ENCODE measurements at regions not wholly inside any gene's neighbourhood (a gene's known extent, or its start where the extent isn't known, plus 50 kb on each side); places are given as distances from the start of the nearest gene placed in this dataset.

GRCh38 chr1:34479731-34480130, 275.1 kb upstream of the GJB5 start:
- Histone ChIP-seq H3K4me1 (ENCODE audit: control insufficient read depth, insufficient read depth, low read length) (no peaks in the 10 kb centered on the region), H3K4me3 (ENCODE audit: low read depth, low read length) (no peak overlapping the region), H3K36me3 (ENCODE audit: control insufficient read depth in 2 of 2, insufficient read depth in 1 of 2, low read length in 2 of 2) (no peaks in the 10 kb centered on the region), H3K27ac (ENCODE audit: extremely low read depth, low read depth, low read length) (no peak overlapping the region), H3K9me3 (ENCODE audit: control insufficient read depth, insufficient read depth, low read depth, low read length) (no peaks in the 10 kb centered on the region)
- ChIA-PET CTCF (no interaction called here), POLR2A (no interaction called here)
- no peak for TF ChIP-seq ZBTB7A (tag by site-specific recombination; IDR thresholded peaks at IDR 0.05; ENCODE audit: low read depth)
- no peak for TF ChIP-seq ELK4 (IDR thresholded peaks at IDR 0.05; ENCODE audit: borderline replicate concordance, low read depth, low read length)
- no peak for TF ChIP-seq ZNF2 (tag by site-specific recombination; IDR thresholded peaks at IDR 0.05)

DNA sequence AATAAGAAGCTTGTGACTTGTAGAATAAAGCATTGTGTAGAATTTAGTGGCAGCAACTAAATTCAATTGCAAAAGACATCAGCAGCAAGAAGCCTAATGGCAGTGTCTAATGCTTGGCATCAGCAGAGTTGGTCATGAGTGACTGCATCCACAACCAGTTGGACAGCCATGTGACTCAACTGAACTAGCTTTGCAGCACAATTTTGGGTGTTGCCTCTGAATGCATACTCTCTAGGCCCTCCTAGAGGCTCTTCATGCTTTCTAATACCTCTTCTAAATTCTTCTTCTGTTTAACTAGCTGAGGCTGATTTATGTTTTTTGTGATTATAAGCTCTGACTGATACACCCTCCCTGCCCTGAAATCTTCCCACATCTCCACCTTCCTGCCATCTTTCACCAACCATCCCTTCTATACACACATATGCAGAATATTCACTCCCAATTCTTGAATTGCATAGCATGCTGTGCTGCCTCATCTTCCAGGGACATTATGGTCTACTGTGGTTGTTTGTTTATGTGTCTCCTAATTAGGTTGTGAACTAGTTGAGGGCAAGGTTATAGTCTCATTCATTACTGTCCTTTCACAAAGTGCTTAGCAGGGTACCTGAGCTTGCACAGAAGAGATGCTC, 266.7 kb upstream of the GJB5 start:
- H3K4me1 ChIP-seq (ENCODE audit: control insufficient read depth, insufficient read depth, low read length): no peaks in the 10 kb centered on the region
- no peak overlapping the region for H3K4me3 ChIP-seq (ENCODE audit: low read depth, low read length)
- no peaks in the 10 kb centered on the region for H3K36me3 ChIP-seq (ENCODE audit: control insufficient read depth in 2 of 2, insufficient read depth in 1 of 2, low read length in 2 of 2)
- H3K27ac ChIP-seq (ENCODE audit: extremely low read depth, low read depth, low read length): no peak overlapping the region
- H3K9me3 ChIP-seq (ENCODE audit: control insufficient read depth, insufficient read depth, low read depth, low read length): no peaks in the 10 kb centered on the region
- ChIA-PET POLR2A (no interaction called here), CTCF (interaction anchor here (1.4 to 2.9 kb wide), 2 partner anchors 27 to 254 kb away, joined by 4 to 9 read pairs; no protein-coding TSS in a partner anchor)
- no peak for TF ChIP-seq ZNF830 (tag by site-specific recombination; IDR thresholded peaks at IDR 0.05; ENCODE audit: low read depth)
- TF ChIP-seq KLF16 (tag by site-specific recombination; IDR thresholded peaks at IDR 0.05): no peak
- no peak for TF ChIP-seq TRIM28 (IDR thresholded peaks at IDR 0.05; ENCODE audit: borderline replicate concordance, low read length)
- TF ChIP-seq ZNF776 (tag by site-specific recombination; IDR thresholded peaks at IDR 0.05; ENCODE audit: borderline replicate concordance): no peak
- no peak for TF ChIP-seq ZNF747 (tag by site-specific recombination; IDR thresholded peaks at IDR 0.05)
- no peak for TF ChIP-seq ZNF548 (tag by site-specific recombination; IDR thresholded peaks at IDR 0.05)
- no peak for TF ChIP-seq ZNF561 (tag by site-specific recombination; IDR thresholded peaks at IDR 0.05; ENCODE audit: borderline replicate concordance)
- TF ChIP-seq ZNF266 (tag by site-specific recombination; IDR thresholded peaks at IDR 0.05; ENCODE audit: low read depth): no peak
- TF ChIP-seq ZNF600 (tag by site-specific recombination; IDR thresholded peaks at IDR 0.05): no peak
- no peak for TF ChIP-seq EGR2 (tag by site-specific recombination; IDR thresholded peaks at IDR 0.05; ENCODE audit: low read depth)
- no peak for TF ChIP-seq ZNF660 (tag by site-specific recombination; IDR thresholded peaks at IDR 0.05)
- no peak for TF ChIP-seq ZIC2 (tag by site-specific recombination; IDR thresholded peaks at IDR 0.05)
- TF ChIP-seq ZNF423 (tag by site-specific recombination; IDR thresholded peaks at IDR 0.05): no peak
- no peak for TF ChIP-seq ZBTB7A (tag by site-specific recombination; IDR thresholded peaks at IDR 0.05; ENCODE audit: low read depth)
- TF ChIP-seq SP7 (tag by site-specific recombination; IDR thresholded peaks at IDR 0.05): no peak

GRCh38 chr1:34500451-34500850, 254.4 kb upstream of the GJB5 start:
- TF ChIP-seq GLIS1 (tag by site-specific recombination; IDR thresholded peaks at IDR 0.05) (peak; percentile 45; the same call in 1 of the 2 replicates), KLF9 (tag by site-specific recombination; IDR thresholded peaks at IDR 0.05; ENCODE audit: low read depth) (no peak), ZIC2 (tag by site-specific recombination; IDR thresholded peaks at IDR 0.05) (peak; percentile 69), ZNF133 (tag by site-specific recombination; IDR thresholded peaks at IDR 0.05) (no peak)
- TF ChIP-seq, protein P1, sequence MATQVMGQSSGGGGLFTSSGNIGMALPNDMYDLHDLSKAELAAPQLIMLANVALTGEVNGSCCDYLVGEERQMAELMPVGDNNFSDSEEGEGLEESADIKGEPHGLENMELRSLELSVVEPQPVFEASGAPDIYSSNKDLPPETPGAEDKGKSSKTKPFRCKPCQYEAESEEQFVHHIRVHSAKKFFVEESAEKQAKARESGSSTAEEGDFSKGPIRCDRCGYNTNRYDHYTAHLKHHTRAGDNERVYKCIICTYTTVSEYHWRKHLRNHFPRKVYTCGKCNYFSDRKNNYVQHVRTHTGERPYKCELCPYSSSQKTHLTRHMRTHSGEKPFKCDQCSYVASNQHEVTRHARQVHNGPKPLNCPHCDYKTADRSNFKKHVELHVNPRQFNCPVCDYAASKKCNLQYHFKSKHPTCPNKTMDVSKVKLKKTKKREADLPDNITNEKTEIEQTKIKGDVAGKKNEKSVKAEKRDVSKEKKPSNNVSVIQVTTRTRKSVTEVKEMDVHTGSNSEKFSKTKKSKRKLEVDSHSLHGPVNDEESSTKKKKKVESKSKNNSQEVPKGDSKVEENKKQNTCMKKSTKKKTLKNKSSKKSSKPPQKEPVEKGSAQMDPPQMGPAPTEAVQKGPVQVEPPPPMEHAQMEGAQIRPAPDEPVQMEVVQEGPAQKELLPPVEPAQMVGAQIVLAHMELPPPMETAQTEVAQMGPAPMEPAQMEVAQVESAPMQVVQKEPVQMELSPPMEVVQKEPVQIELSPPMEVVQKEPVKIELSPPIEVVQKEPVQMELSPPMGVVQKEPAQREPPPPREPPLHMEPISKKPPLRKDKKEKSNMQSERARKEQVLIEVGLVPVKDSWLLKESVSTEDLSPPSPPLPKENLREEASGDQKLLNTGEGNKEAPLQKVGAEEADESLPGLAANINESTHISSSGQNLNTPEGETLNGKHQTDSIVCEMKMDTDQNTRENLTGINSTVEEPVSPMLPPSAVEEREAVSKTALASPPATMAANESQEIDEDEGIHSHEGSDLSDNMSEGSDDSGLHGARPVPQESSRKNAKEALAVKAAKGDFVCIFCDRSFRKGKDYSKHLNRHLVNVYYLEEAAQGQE (tag by site-specific recombination; IDR thresholded peaks at IDR 0.05): peak; percentile 89
- no peaks in the 10 kb centered on the region for H3K4me1 ChIP-seq (ENCODE audit: control insufficient read depth, insufficient read depth, low read length)
- H3K36me3 ChIP-seq (ENCODE audit: control insufficient read depth in 2 of 2, insufficient read depth in 1 of 2, low read length in 2 of 2): no peaks in the 10 kb centered on the region
- H3K27ac ChIP-seq (ENCODE audit: extremely low read depth, low read depth, low read length): no peak overlapping the region
- ChIA-PET CTCF (no interaction called here), POLR2A (no interaction called here)
- H3K4me3 ChIP-seq (ENCODE audit: low read depth, low read length): no peak overlapping the region
- no peaks in the 10 kb centered on the region for H3K9me3 ChIP-seq (ENCODE audit: control insufficient read depth, insufficient read depth, low read depth, low read length)
